ENCODE measurements at regions not wholly inside any gene's neighbourhood (a gene's known extent, or its start where the extent isn't known, plus 50 kb on each side); places are given as distances from the start of the nearest gene placed in this dataset.
"Not testable (repeated sequence)": the region's sequence is repeated elsewhere in the genome, so short reads cannot be mapped to it uniquely, and the experiment has no call there.

DNA sequence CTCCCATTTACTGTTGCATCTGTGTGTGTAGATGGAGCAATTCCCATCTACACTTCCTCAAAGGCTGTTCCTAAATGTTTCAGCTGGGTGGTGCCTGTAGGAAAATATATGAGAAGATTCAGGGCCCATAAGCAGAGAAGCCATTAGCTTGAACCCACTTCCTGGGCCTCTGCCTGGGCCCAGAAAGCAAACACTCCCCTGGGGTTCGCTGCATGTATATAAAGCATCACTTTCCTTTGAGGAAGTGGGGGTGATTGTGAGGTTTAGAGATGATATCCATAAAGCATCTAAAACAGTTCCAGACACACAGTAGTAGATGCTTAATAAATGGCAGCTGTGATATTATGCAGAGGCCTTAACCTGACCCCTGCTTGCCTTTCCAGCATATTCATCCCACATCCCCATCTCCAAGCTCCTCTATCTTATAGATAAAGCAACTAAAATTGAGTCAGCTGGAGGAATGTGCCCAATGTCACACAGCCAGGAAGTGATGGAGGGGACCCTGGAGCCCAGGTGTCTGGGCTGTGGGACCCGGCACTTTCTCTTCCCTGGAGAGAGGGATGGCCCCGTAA, 280.0 kb upstream of the CRY1 start:
- DNase-seq (ENCODE audit: low read depth) = no peak

GRCh38 chr12:107374161-107374840, 281.0 kb upstream of the CRY1 start:
- DNase-seq (ENCODE audit: low read depth) = no peak

- no peak for DNase-seq (ENCODE audit: low read depth)
Measured at GRCh38 chr12:107375231-107375630, 281.9 kb upstream of the CRY1 start.

- no peak for DNase-seq (ENCODE audit: low read depth)
Measured at GRCh38 chr12:107377596-107378385, 284.4 kb upstream of the CRY1 start.

DNA sequence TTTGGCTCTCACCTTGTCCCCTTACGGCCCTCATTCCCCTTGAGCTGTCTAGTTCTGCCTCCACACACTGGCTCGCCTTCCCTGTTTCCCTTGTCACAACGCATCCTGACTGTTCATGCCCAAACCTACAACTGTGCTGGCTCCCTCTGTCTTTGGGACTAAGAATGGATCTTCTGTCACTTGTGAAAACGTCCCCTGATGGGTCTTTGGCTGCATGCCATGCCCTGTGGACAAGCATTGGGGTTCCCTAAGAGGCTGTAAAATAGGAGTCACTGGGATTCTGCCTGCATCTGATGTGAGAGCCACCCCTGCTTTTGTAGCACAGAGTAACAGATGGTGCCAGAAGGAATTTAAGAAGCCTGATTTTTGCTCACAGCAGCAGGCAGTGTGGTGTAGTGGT, 285.3 kb upstream of the CRY1 start:
- DNase-seq (ENCODE audit: low read depth) = no peak

DNA sequence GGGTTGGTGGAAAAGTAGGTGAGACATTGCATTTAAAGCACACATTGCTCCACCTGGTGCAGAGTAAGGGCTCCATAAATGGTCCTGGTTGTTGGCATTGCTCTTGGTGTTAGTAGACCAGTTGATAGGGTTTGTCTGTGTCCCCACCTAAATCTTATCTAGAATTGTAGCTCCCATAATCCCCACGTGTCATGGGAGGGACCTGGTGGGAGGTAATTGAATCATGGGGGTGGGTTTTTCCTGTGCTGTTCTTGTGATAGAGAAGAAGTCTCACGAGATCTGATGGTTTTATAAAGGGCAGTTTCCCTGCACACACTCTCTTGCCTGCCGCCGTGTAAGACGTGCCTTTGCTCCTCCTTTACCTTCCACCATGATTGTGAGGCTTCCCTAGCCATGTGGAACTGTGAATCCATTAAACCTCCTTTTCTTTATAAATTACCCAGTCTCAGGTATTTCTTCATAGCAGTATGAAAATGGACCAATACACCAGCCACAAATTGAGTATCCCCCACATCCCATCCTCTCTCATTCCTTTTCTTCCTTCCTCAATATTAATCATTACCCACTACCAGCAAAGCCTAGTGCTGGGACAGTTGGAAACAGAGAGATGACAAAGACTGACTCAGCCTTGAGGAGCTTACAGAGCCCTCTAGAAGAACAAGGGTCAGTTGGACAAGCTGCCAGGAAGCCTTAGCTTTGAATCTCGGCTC, 285.9 kb upstream of the CRY1 start:
- DNase-seq (ENCODE audit: low read depth) = not testable (repeated sequence)

GRCh38 chr12:107379852-107380567, 286.7 kb upstream of the CRY1 start:
- no peak for DNase-seq (ENCODE audit: low read depth)

DNA sequence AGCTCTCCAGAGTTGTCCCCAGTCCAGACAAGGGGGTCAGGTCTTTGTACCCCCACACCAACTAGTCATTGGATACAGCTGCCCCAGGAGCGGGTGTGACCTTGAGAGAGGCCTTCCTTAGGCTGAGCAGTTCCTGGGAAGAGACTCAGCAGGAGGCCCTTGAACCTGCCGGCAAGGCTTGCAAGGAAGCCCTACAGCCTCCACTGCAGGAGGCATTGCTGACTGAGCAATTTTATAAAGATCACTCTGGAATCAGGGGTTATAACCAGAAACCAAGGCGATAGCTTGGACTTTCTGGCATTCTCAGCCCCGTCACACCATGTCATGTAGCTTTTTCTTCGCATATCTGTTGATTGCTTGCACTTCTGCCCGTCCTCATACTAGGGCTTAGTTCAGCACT, 291.3 kb upstream of the CRY1 start:
- no peak for DNase-seq (ENCODE audit: low read depth)

GRCh38 chr12:107385509-107385908, 292.2 kb upstream of the CRY1 start:
- DNase-seq (ENCODE audit: low read depth) = no peak

- DNase-seq (ENCODE audit: low read depth) = no peak
Measured at GRCh38 chr12:107386569-107386968, 293.2 kb upstream of the CRY1 start.

GRCh38 chr12:107388263-107388662, 294.9 kb upstream of the CRY1 start:
- no peak for DNase-seq (ENCODE audit: low read depth)

DNA sequence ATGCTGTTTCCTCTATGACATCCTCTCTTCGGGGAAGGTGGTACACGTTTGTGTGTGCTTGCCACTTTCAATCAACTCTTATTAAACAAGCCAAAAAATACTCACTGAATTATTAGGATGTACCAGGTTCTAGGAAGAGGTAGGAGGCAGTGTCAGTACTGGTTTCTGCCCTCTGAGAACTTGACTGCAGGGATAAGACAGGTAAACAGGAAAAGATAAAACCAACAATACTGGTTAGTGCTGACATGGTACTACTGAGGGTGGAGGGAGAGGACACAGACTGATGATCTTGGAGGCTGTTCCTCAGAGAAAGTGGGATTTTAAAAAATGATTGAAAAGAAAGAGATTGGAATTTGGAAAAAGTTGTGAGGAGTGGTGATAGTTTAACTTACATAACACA, 295.2 kb upstream of the PWP1 start:
- no peak for DNase-seq (ENCODE audit: low read depth)

- DNase-seq (ENCODE audit: low read depth) = no peak
Measured at GRCh38 chr12:107393043-107393717, 292.4 kb upstream of the PWP1 start.

GRCh38 chr12:107394693-107395092, 290.9 kb upstream of the PWP1 start:
- no peak for DNase-seq (ENCODE audit: low read depth)

GRCh38 chr12:107395817-107396216, 289.8 kb upstream of the PWP1 start:
- no peak for DNase-seq (ENCODE audit: low read depth)

DNA sequence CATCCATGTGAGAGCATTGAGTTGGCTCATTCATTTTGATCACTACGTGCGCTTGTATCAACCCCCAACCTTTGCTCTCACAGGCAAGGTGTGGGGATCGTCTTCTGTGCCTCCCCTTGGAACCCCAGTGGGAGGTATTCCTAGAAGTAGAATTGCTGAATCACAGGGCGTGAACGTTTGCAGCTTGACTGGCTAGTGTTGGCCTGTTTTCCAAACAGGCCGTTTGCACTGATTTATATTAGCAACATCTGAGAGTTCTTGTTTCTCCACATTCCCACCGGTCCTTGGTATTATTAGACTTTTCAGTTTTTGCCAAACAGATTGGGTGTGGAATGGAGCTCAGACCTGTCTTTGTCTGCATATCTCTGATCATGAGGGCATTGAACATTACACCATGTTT, 288.6 kb upstream of the PWP1 start:
- no peak for DNase-seq (ENCODE audit: low read depth)

DNA sequence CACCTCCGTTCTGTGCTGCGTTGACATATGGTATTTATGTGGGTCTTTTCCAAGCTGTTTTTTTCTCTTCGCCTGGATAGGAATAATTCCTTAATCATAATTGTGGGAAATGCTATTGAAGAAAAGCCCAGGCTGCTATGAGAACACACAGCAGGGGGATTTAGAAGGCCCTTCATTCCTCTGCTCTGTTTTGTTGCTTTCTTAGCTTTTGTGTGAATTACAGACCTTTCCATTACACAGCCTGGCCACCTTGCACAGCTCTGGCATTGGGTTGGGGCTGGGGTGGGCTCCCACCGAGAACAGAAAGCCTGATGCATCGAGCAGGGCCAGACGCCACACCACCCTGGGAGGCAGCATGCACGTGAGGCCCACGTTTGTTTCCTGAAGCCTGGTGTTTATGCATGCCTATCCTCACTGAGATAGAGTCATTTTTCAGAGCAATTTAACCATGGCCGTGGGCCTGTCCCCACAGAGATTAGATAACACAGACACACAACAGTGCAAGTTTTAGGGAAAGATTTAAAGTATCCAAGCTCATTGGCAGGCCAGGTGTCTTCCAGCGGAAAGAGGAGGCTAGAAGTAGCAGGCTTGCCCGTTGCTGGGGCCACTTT, 287.6 kb upstream of the PWP1 start:
- DNase-seq (ENCODE audit: low read depth) = no peak

- no peak for DNase-seq (ENCODE audit: low read depth)
Measured at GRCh38 chr12:107399046-107399445, 286.6 kb upstream of the PWP1 start.

- no peak for DNase-seq (ENCODE audit: low read depth)
Measured at GRCh38 chr12:107400686-107401447, 284.7 kb upstream of the PWP1 start.
